ENCODE measurements at regions not wholly inside any gene's neighbourhood (a gene's known extent, or its start where the extent isn't known, plus 50 kb on each side); places are given as distances from the start of the nearest gene placed in this dataset.

- TF ChIP-seq CTCF (IDR thresholded peaks at IDR 0.05) (no peak), POLR2AphosphoS5 (IDR thresholded peaks at IDR 0.05; ENCODE audit: low read depth, low read length) (no peak), EZH2phosphoT487 (IDR thresholded peaks at IDR 0.05; ENCODE audit: borderline replicate concordance, low read depth) (no peak), RFX5 (IDR thresholded peaks at IDR 0.05; ENCODE audit: low read length) (no peak), REST (IDR thresholded peaks at IDR 0.05; ENCODE audit: low read depth, low read length) (no peak), FOXM1 (IDR thresholded peaks at IDR 0.05; ENCODE audit: low read depth) (no peak)
Measured at GRCh38 chr7:157486007-157486755, 149.4 kb downstream of the DNAJB6 start.

Measured in SK-N-SH (cell line).